ENCODE measurements at regions not wholly inside any gene's neighbourhood (a gene's known extent, or its start where the extent isn't known, plus 50 kb on each side); places are given as distances from the start of the nearest gene placed in this dataset.

GRCh38 chr12:17352164-17352563 is 737.8 kb downstream of the RERGL start:
- TF ChIP-seq ETV6 (IDR thresholded peaks at IDR 0.05; ENCODE audit: borderline replicate concordance in 1 of 2, low read depth in 2 of 2, low read length in 1 of 2) (no peak), ETV6 (CRISPR knock-in tag; IDR thresholded peaks at IDR 0.05; ENCODE audit: borderline replicate concordance) (no peak), ZNF121 (CRISPR knock-in tag; conservative IDR thresholded peaks at IDR 0.05) (no peak), CTCF (IDR thresholded peaks at IDR 0.05 in 2 of 3, conservative IDR thresholded peaks at IDR 0.05 in 1 of 3; ENCODE audit: insufficient read depth in 2 of 3, low read depth in 1 of 3, low read length in 3 of 3) (no peak), TGIF2 (CRISPR knock-in tag; IDR thresholded peaks at IDR 0.05) (no peak), HDAC3 (IDR thresholded peaks at IDR 0.05; ENCODE audit: borderline replicate concordance, partially characterized antibody) (no peak), HMGXB4 (CRISPR knock-in tag; IDR thresholded peaks at IDR 0.05) (no peak), BCLAF1 (IDR thresholded peaks at IDR 0.05; ENCODE audit: borderline replicate concordance in 1 of 2, control insufficient read depth in 1 of 2, low read depth in 2 of 2, low read length in 1 of 2) (no peak), TCF7L2 (IDR thresholded peaks at IDR 0.05; ENCODE audit: low read depth, low read length) (no peak), SMAD1 (IDR thresholded peaks at IDR 0.05; ENCODE audit: low read depth, low read length, partially characterized antibody) (no peak)

All from K562 (cell line).